Transverse colon (tissue), 4 donors: ENCODE measurements at regions not wholly inside any gene's neighbourhood (a gene's known extent, or its start where the extent isn't known, plus 50 kb on each side); places are given as distances from the start of the nearest gene placed in this dataset.
"Not testable (repeated sequence)": the region's sequence is repeated elsewhere in the genome, so short reads cannot be mapped to it uniquely, and the experiment has no call there.

Source experiments
- DNase-seq: peaks from one replicate; pipeline ENCODE4 v3.0.0-alpha.2; 2019
- H3K27ac ChIP-seq, 4 donors: fragments of 200-600 bp; sonication (generic); 2 replicates each; pipeline ENCODE4 v1.5.1; 2016 to 2018; ENCODE audit warnings: inconsistent platforms in 4 of 4
- H3K27me3 ChIP-seq: fragments of 200-600 bp; sonication (generic); 2 replicates; pipeline ENCODE4 v1.5.1; 2017; ENCODE audit warnings: inconsistent platforms
- H3K36me3 ChIP-seq, 4 donors: fragments of 200-600 bp; sonication (generic); 2 replicates each; pipeline ENCODE4 v1.5.1; 2017 to 2019; ENCODE audit warnings: inconsistent platforms in 4 of 4
- H3K4me1 ChIP-seq, 4 donors: fragments of 200-600 bp; sonication (generic); 2 replicates each; pipeline ENCODE4 v1.5.1; 2017 to 2020; ENCODE audit warnings: inconsistent platforms in 4 of 4
- H3K4me3 ChIP-seq, 4 donors: fragments of 200-600 bp; sonication (generic); 1 replicate in 1 of 4; 2 replicates in 3 of 4; pipeline versions ENCODE4 v1.5.1 to v1.6.1; 2017 to 2019; ENCODE audit warnings: inconsistent platforms in 4 of 4
- H3K9me3 ChIP-seq, 2 donors: fragments of 200-600 bp; sonication (generic); 2 replicates each; pipeline ENCODE4 v1.5.1; 2017 to 2019; ENCODE audit warnings: inconsistent platforms in 2 of 2
- WGBS, 2 donors: methylation state at CpG; one replicate each; pipeline ENCODE4 v1.1.5; 2018; ENCODE audit warnings: low coverage in 1 of 2; 5-methylcytosine and 5-hydroxymethylcytosine counted together
- in situ Hi-C, 4 donors: fragments of 200-750 bp; cut with MboI; loops; one replicate each; pipeline versions ENCODE4 v1.15.0 to v1.15.1; 2017; ENCODE audit warnings: low sequenced_read_pairs in 3 of 4, low pct_ligation_motif_present in 1 of 4, low pct_unique_long_range_greater_than_20kb in 1 of 4
- intact Hi-C: fragments of 100-400 bp; cut with DNase I; formaldehyde crosslinking; loops from one replicate; pipeline ENCODE4 v1.15.1; 2023; ENCODE audit warnings: low total_unique reads

DNA sequence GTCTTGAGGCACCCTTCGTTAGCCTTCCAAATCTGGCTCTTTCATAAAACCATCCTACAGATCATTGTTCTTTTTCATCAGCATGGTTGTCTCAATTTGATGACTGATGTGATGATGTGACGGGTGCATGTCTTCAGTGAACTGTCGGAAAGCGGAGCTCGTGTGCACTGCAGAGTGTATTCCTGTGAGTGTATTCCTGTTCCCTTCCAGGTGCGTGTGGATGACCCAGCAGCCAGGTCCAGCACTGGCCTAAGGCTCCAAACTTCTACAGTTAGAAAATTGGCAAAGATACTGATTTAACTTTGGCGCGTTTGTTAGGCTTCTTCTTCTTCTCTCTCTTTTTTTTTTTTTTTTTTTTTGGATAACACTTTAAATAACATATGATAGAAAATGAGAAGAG, 314.8 kb upstream of the SPATA31A3 start:
- H3K27me3 ChIP-seq, H3K4me3 ChIP-seq, in situ Hi-C loops, DNase-seq, H3K9me3 ChIP-seq, intact Hi-C loops, H3K4me1 ChIP-seq, H3K36me3 ChIP-seq, H3K27ac ChIP-seq: not testable (repeated sequence)
- no CpG with 5 or more reads among the region's 8 CpGs for WGBS, 2 donors

DNA sequence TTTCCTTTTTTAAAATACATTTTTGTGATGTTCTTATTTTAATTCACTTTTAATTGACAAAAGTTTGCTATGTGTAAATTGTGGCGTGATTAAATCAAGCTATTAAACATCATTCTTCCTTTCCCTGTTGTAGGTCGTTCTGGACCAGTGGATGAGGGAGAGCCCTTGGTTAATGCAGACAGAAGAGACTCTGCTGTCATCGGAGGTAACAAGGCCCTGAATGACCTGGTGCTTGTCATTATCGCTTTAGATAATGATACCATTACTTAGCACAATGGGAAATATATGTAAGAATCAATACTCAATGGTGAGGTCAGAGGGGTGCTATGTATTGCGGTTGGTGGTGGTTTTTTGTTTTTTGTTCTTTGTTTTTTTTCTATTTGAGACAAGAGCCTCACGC, 296.4 kb upstream of the SPATA31A3 start:
- H3K27ac ChIP-seq, H3K27me3 ChIP-seq, DNase-seq, in situ Hi-C loops, H3K4me1 ChIP-seq, H3K9me3 ChIP-seq, H3K36me3 ChIP-seq, intact Hi-C loops, H3K4me3 ChIP-seq: not testable (repeated sequence)
- WGBS, 2 donors = no CpG with 5 or more reads among the region's 6 CpGs

- H3K27ac ChIP-seq, H3K27me3 ChIP-seq, intact Hi-C loops, H3K36me3 ChIP-seq, DNase-seq, H3K4me3 ChIP-seq, in situ Hi-C loops, H3K4me1 ChIP-seq, H3K9me3 ChIP-seq: not testable (repeated sequence)
- WGBS, 2 donors = no CpG with 5 or more reads among the region's 46 CpGs
Observed at GRCh38 chr9:67288117-67288735, 295.9 kb upstream of the SPATA31A3 start.

GRCh38 chr9:67284299-67284698, 291.9 kb upstream of the SPATA31A3 start:
- H3K36me3 ChIP-seq, intact Hi-C loops, H3K27ac ChIP-seq, H3K4me3 ChIP-seq, H3K9me3 ChIP-seq, in situ Hi-C loops, H3K27me3 ChIP-seq, DNase-seq, H3K4me1 ChIP-seq: not testable (repeated sequence)
- WGBS, 2 donors = no CpG with 5 or more reads among the region's 6 CpGs

DNA sequence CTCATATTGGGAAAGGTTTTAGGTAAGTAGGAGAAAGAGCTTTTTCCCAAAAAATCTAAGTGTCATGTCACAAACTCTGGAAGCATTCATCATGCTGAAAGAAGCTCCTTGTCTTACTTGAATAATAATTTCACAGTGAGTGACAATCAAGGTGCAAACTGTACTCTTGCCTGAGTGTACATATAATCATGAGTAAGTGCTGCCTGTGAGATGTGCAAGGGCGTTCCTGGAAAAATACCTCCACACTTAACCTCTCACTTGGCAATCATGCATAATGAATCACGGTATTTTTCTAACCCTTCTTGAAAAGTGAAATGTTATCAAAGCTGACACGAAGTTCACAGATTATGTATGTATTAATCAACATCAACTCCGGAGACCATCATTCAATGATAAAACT, 289.2 kb upstream of the SPATA31A3 start:
- H3K27ac ChIP-seq, DNase-seq, H3K36me3 ChIP-seq, H3K4me3 ChIP-seq, intact Hi-C loops, H3K9me3 ChIP-seq, in situ Hi-C loops, H3K27me3 ChIP-seq, H3K4me1 ChIP-seq: not testable (repeated sequence)
- WGBS, 2 donors = no CpG with 5 or more reads among the region's 4 CpGs

DNA sequence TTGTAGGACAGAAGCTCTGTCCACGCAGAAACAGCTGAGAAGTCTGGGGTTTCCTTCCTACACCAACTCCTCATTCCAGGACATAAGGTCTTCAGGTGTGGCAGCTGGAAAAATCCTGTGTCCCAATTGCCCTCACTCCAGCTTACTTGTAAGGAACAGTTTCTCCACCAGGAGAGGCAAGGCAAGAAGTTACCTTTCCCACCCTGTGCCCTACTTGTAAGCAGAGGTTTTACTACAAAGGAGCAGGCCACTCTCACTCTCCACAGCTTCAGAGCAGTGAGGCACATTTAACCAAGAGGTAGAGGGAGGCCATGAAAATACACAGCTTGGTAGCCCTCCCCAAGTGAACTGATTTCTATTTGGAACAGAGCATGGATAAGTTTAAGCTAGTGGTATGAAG, 277.3 kb upstream of the SPATA31A3 start:
- H3K4me3 ChIP-seq, H3K27ac ChIP-seq, H3K36me3 ChIP-seq, in situ Hi-C loops, H3K27me3 ChIP-seq, H3K9me3 ChIP-seq, intact Hi-C loops, DNase-seq, H3K4me1 ChIP-seq: not testable (repeated sequence)
- no CpG with 5 or more reads among the region's 1 CpG for WGBS, 2 donors

DNA sequence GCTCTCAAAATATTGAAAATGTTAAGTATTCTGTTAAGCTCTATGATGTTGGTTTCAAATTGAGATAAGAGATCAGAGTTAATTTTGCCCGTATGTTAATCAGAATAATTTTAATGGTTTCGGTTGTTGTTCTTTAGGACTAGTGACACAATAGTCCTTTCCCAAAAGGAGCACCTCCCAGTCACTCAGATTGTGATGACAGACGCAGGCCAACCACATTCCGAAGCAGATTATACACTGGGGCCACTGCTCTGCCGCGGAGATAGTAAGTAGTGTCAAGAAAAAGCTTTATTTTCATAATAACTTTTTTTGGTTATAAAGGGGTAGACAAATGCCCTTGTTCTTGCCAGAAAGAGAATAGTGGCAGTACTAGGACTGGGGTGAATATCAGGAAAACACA, 265.5 kb upstream of the SPATA31A3 start:
- intact Hi-C loops, H3K27me3 ChIP-seq, H3K9me3 ChIP-seq, H3K4me1 ChIP-seq, H3K36me3 ChIP-seq, H3K27ac ChIP-seq, H3K4me3 ChIP-seq, in situ Hi-C loops, DNase-seq: not testable (repeated sequence)
- no CpG with 5 or more reads among the region's 6 CpGs for WGBS, 2 donors

- H3K27ac ChIP-seq, intact Hi-C loops: not testable (repeated sequence)
Observed at GRCh38 chr9:67248967-67249366, 256.6 kb upstream of the SPATA31A3 start.

DNA sequence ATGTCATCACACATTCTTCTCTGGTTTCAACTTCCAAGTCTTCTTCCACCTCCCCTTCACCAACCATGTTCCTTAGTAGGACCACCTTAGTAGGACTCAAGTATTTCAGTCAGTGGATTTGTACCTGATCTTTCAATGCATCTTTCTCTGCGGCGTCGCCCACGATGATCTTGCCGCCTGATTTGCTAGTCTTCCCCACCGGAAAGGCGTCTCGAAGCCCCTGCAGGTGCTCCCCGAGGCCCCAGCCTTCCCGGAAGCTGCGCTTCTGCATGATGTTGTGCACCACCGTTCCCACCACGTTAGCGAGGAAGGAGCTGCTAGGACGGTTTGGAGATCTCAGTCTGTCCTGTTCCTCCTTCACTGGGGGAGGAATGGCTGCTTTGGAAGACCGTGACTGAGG, 219.7 kb upstream of the SPATA31A3 start:
- H3K4me3 ChIP-seq, in situ Hi-C loops, H3K9me3 ChIP-seq, H3K27me3 ChIP-seq, H3K27ac ChIP-seq, intact Hi-C loops, H3K4me1 ChIP-seq, DNase-seq, H3K36me3 ChIP-seq: not testable (repeated sequence)
- 98% methylated on average over 11 of the region's 16 CpGs; no CpG with 5 or more reads in 1 of the 2 donors for WGBS, 2 donors

More at GRCh38 chr9:67248967-67249366, 256.6 kb upstream of the SPATA31A3 start:
- H3K4me1 ChIP-seq, in situ Hi-C loops, H3K36me3 ChIP-seq, H3K4me3 ChIP-seq, H3K9me3 ChIP-seq, DNase-seq, H3K27me3 ChIP-seq: not testable (repeated sequence)
- no CpG with 5 or more reads among the region's 1 CpG for WGBS, 2 donors

GRCh38 chr9:67210842-67211241, 218.5 kb upstream of the SPATA31A3 start:
- H3K36me3 ChIP-seq, H3K27ac ChIP-seq, DNase-seq, H3K27me3 ChIP-seq, intact Hi-C loops, H3K9me3 ChIP-seq, H3K4me3 ChIP-seq, in situ Hi-C loops, H3K4me1 ChIP-seq: not testable (repeated sequence)
- WGBS, 2 donors = 45 to 56% methylated on average over 1 of the region's 3 CpGs

GRCh38 chr9:67208831-67209437, 216.6 kb upstream of the SPATA31A3 start:
- H3K27me3 ChIP-seq, H3K4me3 ChIP-seq, in situ Hi-C loops, DNase-seq, intact Hi-C loops, H3K4me1 ChIP-seq, H3K36me3 ChIP-seq, H3K27ac ChIP-seq, H3K9me3 ChIP-seq: not testable (repeated sequence)
- WGBS, 2 donors = no CpG with 5 or more reads among the region's 6 CpGs
